Activated naive CD4-positive, alpha-beta T cell treated with anti-CD3 and anti-CD28 coated beads, Interleukin-2, amount 50 U/mL, for 16 hours (primary cell): ENCODE measurements at regions not wholly inside any gene's neighbourhood (a gene's known extent, or its start where the extent isn't known, plus 50 kb on each side); places are given as distances from the start of the nearest gene placed in this dataset.

Experiments
- DNase-seq: peaks from one replicate; pipeline ENCODE4 v3.0.0-alpha.2; 2020

DNA sequence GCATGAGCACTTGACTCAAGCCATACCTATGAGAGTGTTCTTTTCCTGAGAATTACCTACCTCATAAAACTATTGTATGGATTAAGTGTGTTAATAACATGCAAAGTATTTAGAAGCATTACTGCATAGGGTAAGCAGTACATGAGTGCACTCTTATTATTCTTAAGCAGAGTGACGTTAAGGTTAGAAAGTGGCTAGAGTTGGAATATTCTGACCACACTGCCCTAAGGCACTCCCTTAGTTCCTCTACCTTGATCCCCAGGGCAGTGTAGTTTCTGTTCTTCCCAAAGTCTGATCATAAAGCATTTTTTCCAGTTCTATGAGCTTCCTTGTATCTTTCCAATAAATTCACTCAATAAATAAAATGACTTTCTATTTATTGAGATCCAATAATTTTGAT, 189.2 kb downstream of the PCSK1 start:
- no peak for DNase-seq

DNA sequence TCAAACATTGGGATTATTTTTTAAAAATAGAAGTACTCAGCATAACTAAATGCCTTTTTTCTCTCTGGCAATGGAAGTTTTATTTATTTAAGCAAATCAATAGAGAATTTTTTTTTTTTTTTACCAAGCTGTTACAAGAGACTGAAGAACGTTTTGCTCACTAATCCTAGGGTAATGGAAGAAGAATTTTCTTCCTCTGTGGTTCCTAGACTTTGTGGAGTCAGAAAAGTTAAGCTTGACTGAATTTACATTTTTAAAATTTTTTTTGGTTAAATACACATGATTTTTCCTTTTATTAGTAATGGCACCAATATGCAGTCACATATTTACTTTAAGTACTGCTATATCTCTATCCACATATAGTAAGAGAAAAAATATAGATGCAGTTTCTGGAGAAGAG, 189.8 kb downstream of the PCSK1 start:
- no peak for DNase-seq

DNA sequence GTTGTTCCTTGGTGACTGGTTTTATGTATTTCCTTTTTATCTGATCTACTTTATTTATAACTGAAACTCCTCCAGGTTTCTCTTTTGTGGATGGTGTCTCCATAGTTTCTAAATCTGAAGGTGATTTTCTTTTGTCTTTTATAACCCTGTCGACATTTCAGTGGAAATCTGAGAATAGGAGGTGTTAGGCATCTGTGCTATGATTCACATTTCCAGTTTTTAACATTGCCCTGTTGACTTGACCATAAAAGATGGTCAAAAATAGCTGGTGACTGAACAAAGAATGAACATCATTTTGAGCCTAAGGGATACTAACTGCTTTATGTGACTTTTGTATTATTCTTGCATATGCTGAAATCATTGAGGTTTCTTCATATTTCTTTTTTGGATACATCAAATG, 190.5 kb downstream of the PCSK1 start:
- DNase-seq: no peak

DNA sequence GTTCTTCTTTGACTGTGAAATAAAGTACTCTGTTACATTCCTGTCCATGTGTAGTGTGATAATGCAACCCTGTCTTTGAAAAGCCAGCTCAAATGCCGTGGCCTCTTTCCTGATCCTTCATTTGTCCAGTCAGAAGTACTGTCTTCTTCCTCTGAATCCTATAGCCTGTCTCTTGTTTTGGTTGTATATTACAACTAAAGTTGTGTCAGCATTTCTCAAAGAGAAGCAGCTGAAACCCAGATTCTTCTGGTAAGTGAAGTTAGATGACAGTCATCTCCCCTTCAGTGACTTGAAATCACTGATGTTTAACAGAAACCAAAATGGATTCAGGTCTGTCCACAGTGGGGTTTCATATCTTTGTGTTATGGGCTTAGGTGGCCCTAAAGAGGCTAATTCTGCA, 196.2 kb downstream of the PCSK1 start:
- no peak for DNase-seq

DNA sequence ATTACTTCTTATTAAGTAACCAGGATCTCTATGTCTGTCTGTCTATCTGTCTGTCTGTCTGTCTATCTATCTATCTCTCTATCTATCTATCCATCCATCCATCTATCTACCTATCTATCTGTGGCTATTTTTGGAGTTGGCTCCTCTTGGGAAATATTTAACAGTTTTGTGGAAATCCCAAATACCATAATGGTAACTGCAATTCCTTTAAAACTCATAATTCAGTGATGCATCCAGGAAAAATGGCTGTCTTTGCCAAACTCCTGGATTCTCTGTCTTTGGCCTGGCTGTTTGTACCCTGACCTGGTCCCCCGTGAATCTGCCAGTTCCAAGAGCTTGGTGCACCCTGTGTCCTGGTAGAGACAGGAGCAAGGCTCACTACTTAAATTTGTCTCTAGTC, 197.0 kb downstream of the PCSK1 start:
- no peak for DNase-seq

DNA sequence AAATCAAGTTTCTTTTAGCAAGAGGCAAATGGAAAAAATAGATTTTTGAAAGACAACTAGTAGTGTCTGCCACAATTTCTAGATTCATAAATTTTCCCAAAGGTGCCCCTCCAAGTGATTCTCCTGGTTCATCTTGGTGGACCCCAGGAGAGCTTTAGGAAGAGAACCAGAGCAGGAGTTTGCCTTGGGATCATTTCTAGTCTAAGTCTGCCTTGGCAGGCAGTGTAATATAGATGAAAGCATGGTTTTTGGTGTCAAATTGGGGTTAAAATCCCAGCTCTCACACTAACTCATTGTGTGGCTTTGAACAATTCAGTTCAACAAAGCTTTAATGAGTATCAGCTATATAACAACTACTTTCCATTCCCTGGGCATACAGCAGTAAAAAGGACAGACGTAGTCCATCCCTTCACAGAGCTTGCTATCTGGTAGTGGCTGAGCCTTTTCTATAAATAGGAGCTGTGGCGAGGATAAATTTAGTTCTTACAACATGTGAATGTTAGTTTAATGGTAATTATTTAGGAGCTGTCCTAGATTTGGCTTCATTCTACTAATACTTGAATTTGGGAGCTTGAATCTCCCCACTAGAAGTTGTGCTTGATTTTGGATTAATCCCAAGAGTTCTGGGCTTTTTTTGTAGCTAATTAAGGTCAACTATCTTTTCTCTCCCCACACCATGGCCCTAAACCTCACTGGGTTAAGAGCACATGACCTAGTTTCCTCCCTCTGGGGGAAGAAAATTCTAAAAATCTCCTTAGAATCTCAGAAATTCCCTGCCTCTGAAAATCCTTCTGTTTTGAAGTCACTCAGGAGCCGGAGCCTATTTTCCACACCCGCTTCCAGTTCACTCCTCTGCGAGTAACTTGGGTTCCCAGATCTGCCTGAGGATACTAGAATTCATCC, 197.8 kb downstream of the PCSK1 start:
- no peak for DNase-seq

DNA sequence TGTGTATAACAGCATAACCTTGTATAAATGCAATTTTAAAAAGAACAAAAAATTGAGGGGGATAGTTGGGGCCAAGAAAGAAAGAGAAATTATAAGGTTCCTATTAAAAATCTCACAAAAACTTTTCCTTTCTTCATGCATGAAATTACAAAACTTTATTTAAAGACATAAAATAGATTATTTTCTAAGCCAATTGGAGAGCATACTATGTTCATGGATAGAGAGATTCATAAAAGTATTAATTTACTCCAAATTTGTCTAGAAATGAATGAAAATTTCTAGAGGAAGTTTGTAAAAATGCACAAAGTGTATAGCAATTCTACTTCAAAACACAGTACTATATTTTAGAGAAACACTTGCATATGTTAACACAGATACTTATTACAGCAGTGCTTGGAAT, 200.4 kb downstream of the PCSK1 start:
- DNase-seq: no peak

DNA sequence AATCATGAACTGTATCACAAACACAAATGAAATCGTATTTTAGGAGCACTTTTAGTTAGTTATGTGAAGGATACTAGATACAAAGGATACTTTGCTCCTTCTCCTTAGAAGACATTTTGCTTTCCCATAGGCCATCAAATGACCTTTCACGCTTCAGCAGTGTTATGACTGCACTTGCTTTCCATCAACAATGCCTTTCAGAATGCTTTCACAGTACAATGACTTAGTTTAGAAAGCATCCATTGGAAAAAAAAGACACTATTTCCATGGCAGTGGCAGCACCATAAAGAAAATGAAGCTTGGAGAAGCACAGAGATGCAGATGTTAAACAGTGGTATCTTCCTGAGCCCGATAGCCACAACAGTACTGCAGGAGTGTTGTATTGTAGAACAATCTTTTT, 203.9 kb downstream of the PCSK1 start:
- DNase-seq: no peak

DNA sequence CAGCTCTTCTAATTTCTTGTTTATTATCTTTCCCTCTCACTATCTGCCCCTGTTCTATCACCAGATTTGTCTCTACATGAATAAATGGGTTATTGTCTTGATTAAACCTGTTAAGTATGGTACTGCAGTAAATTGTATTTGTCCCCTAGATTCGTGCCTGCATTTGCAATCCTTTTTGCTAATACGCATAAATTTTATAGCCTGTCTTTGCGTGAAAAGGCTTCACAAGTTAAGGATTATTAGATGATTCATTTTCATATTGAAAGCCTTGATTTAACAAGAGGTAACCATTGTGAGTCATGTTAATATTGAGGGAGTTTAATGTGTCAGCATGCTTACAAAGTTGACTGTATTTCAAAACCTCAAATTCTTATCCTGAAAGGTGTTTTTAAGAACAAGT, 204.6 kb downstream of the PCSK1 start:
- DNase-seq: no peak

DNA sequence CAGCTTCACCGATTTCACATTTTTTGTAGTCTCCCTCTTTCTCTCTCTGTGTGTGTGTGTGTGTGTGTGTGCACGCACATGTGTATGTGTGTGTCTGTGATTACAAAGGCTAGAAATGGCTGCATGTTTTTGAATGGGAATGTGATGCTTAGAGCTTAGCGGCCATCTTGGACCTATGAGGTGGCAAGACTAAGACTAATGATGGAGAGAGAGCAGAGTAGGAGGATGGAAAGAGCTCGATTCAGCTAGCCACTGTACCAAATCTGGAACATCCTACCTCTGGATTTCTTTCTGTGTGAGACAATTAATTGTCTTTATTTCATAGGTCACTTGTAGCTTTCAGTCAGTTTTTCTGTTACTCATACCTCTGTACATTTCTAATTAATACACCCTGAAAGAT, 205.1 kb downstream of the PCSK1 start:
- no peak for DNase-seq

DNA sequence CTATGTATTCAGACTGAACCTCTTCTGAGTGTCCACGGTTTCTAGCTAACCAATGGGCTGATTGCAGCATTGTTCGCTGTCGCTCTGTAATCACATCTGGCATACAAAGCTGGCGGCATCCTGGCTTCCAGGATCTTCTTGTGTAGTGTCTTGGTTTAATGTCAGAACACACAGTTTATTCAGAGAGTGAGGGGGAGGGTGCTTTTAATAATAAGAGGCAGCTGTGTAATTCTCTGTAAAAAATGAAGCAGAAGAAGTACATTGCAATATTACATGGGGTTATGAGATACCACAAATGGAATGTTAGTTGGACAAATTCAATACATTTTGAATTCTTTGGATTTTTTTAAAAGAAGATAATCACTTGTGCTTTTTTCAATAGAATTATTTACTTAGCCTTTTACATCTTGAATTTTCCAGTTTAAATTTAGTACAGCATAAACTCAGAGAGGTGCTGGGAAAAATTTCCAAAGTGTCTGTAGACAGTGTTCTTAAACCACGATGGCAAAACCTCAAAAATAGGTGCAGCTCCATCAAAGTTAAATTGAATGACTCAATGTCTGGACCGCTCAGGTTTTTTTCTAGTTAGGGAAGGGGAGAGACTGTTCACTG, 206.0 kb downstream of the PCSK1 start:
- DNase-seq: no peak

DNA sequence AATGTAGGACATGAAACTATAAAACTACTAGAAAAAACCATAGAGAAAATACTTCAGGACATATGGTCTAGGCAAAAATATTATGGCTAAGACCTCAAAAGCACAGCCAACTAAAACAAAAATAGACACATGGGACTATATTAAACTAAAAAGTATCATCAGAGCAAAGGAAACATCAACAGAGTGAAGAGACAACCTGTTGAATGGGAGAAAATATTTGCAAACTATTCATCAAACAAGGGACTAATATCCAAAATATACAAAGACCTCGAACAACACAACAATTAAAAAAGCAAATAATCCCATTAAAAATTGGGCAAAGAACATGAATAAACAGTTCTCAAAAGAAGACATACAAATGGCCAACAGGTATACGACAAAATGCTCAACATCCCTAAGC, 210.9 kb downstream of the PCSK1 start:
- no peak for DNase-seq

DNA sequence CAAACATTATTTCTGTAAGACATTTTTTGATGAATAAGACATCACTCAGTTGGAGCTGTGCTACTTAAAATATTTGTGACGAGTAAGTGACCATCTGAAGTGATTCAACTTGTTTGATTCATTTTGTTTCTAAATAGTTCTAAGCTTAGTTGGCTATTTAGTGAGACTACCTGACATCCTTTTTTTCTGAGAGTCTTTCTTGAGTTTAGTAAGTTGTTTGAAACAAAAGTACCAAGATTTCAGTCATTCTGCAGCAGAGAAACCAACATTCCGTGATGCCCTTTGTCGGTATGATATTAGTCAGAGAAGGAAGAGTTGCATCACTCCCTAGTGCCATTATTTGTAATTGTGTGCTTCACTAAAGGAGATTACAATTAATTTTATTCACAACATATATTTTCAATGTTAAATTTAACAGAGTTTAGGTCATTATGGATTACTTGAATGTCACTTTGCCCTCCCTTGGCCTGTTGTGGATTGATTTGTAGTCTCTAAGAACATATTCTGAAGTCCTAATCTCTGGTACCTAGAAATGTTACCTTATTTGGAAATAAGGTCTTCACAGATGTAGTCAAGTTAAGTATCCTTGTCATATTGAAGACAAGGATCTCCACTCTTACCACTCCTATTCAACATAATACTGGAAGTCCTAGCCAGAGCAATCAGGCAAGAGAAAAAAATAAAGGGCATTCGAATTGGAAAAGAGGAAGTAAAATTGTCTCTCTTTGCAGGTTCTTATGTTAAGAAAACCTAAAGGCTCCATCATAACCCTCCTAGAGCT, 212.2 kb downstream of the PCSK1 start:
- DNase-seq: no peak

DNA sequence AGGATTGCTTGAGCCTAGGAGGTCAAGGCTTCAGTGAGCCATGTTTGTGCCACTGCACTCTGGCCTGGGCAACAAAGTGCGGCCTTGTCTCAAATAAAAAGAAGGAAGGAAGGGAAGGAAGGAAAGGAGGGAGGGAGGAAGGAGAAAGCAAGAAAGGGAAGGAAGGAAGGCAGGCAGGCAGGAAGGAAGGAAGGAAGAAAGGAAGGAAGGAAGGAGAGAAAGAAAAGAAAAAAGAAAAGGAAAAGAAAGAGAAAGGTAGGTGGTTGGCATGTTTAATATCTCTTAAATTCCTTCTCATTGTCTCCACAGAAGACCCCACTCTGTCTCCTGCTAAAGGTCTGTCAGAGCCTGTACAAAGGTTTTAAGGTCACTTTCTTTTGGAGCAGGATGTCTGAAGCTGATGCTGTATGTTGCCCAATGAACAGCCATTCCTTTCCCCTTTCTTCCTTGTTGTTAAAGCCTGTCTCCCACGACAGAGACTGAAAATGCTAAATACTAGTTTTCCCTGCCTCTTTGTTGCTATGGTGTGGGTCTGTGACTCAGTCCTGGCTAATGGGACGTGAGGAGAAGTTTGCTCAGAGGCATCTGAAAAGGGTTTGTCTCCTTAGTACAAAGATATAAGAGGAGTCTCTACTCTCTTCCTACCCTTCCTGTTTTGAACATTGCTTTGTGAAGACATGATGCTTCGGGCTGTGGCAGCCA, 213.3 kb downstream of the PCSK1 start:
- DNase-seq: no peak

DNA sequence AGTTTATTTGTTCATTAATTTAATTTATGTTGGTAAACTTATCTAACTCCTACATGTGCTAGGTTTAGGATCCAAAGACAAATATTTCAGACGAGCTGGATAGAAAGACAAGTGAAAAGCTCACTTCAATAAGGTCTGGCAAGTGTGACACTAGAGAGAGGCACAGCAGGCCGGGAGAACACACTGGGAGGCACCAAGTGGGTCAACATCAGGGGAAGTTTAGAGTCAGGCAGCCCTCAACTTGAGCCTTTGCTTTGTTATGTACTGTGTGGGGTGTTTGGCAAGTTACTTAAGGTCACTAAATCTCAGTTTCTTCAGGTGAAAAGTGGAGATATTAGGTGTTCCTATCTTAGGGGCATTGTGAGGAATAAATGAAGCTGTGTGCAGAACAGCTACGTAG, 214.4 kb downstream of the PCSK1 start:
- DNase-seq: no peak

DNA sequence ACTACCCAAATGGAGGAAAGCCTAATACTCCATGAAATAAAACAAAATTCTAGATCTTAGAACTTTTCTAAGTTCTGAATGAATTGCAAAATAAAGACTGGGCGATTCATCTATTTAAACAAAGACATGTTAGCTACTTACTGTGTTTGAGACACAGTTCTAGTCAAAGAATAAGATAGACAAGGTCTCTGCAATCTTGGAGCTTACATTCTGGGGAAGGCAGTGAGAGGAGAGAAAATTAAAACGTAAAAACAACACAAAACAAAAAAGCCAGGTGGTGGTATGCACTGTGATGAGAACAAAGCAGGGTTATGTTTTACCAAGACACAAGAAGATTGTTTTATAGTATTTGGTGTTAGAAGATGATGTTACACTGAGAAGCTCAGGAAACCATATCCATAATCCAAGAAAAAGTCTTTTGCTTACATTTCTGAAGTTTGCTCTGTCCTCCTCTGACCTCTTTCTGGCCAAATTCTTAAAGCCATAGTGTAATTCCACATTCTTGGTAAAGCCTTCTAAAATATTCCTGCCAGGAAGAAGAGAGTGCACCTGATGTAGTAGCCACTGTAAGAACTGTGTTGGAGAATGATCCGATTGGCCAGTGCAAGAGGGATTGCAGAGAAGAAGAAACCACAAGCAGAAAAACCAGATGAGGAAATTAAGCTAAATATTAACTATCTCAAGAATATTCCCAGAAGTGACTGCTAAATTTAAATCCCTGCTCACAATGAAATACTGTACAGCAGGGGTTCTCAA, 218.4 kb downstream of the PCSK1 start:
- no peak for DNase-seq

DNA sequence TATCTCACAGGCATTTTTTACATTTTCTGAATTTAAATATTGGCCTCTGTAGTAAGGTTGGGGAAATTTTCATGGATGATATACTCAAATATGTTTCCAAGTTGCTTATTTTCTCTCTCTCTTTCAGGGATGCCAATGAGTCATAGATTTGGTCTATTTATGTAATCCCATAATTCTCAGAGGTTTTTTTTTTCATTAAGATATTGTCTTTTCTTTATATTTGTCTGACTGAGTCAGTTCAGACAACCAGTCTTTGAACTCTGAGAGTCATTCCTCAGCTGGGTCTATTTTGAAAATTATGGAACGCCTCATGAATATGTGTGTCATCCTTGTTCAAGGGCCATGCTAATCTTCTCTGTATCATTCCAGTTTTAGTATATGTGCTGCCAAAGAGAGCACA, 223.2 kb downstream of the PCSK1 start:
- DNase-seq: no peak

DNA sequence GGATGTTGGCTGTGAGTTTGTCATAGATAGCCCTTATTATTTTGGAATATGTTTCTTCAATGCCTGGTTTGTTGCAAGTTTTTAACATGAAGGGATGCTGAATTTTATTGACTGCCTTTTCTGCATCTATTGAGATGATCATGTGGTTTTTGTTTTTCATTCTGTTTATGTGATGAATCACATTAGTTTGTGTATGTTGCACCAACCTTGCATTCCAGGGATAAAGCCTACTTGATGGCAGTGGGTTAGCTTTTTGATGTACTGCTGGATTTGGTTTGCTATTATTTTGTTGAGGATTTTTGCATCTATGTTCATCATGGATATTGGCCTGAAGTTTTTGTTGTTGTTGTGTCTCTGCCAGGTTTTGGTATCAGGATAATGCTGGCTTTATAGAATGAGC, 225.6 kb downstream of the PCSK1 start:
- DNase-seq: no peak

DNA sequence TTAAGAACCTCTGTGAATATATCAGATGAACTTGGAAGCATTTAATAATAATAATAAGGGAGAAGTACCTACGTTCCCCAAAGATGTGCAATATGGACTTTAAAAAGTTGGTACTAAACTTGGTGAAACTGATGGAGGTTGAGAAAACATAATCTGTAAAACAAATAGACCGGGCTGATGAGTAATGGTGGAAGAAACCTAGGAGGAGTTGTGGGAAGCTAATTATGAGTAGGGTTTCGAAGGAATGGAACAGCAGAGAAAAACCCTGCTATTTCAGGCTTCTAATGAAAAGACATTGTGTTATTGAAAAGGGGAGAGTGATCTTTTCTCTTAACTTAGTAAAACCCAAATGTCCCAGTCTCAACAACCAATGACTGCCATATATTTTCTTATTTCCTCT, 229.3 kb downstream of the PCSK1 start:
- DNase-seq: no peak

DNA sequence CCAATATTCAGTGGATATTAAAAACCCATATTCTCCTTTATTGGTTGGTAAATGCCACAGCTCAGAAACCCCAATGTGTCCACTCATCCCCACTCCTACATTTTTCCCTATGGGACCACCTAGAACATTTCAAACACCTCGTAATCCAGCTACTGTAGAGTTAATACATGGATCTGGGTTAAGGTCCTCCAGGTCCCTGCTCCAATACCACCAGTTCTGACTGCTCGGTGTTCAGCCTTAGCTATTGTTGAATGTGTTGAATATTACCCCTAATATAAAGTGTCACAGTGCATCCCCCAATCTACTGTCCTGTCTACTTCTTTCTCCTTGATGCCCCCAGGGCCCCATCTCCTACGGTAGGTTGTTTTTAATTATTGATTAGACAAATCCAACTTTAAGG, 231.5 kb downstream of the PCSK1 start:
- DNase-seq: no peak

DNA sequence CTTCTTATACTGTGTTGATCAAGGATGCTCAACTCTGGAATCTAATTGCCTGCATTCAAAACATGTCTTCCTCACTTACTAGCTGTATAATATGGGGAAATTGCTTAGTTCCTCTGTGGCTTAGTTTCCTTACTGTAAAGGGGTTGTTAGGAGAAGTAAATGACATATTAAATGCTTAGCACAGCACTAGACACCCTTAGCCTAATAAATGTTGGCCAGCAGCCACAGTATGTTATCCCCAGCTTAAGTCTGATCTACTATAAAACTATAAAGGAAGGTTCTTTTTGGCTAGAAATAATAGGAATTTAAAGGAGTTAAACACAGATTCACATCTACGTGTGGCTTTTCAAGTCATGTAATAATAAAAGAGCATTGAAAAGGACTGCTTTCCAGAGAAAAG, 232.4 kb downstream of the PCSK1 start:
- no peak for DNase-seq

DNA sequence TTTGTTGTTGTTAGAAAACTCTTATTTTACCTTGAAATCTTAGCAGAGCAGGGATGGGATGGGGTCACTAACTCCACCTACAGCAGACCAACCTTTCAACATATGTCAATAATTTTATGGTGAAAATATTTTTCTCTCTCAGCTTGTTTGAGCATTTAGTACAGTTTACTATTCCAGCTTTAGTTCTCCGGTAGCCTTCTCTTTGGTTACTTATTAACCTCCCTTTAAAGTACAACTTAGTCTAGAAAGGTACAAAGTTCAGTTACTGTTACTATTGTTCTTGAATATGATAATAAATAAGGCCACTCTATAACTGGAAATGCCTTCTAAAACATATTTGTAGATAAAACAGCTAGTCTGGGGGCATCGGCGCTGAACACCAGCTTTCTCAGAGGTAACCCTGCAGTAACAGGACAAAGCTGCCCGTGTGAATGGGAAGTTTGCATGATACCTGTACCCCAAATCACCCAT, 233.3 kb downstream of the PCSK1 start:
- DNase-seq: no peak
